Small intestine (tissue), 7 donors: ENCODE measurements at regions not wholly inside any gene's neighbourhood (a gene's known extent, or its start where the extent isn't known, plus 50 kb on each side); places are given as distances from the start of the nearest gene placed in this dataset.
"Not testable (repeated sequence)": the region's sequence is repeated elsewhere in the genome, so short reads cannot be mapped to it uniquely, and the experiment has no call there.

ENCODE experiments used
- DNase-seq, 2 donors: peaks; one replicate each; pipeline versions ENCODE4 v3.0.0 to v3.0.0-alpha.2; 2013
- FAIRE-seq: peaks from 2 replicates; lab custom pipeline; 2012; peaks lifted over from hg19 to GRCh38; lab: Jason Lieb, UNC
- H3K27ac ChIP-seq, 3 donors: one replicate each; pipeline ENCODE4 v1.5.1; 2013; ENCODE audit warnings: low read length in 2 of 3, mild to moderate bottlenecking in 2 of 3, control low read depth in 1 of 3, inconsistent platforms in 1 of 3, low read depth in 1 of 3, moderate library complexity in 1 of 3
- H3K27me3 ChIP-seq, 3 donors: one replicate each; pipeline ENCODE4 v1.6.1; 2013; ENCODE audit warnings: low read length in 3 of 3, inconsistent platforms in 1 of 3; ENCODE audit not compliant: control insufficient read depth in 3 of 3, insufficient read depth in 3 of 3
- H3K36me3 ChIP-seq, 3 donors: one replicate each; pipeline ENCODE4 v1.6.1; 2013; ENCODE audit warnings: low read length in 3 of 3, inconsistent platforms in 1 of 3, low read depth in 1 of 3, mild to moderate bottlenecking in 1 of 3, moderate library complexity in 1 of 3; ENCODE audit not compliant: control insufficient read depth in 3 of 3, insufficient read depth in 2 of 3
- H3K4me1 ChIP-seq, 3 donors: one replicate each; pipeline ENCODE4 v1.6.1; 2013; ENCODE audit warnings: low read length in 2 of 3, inconsistent platforms in 1 of 3, low read depth in 1 of 3, mild to moderate bottlenecking in 1 of 3, moderate library complexity in 1 of 3; ENCODE audit not compliant: control insufficient read depth in 3 of 3, insufficient read depth in 2 of 3
- H3K4me3 ChIP-seq, 3 donors: one replicate each; pipeline ENCODE4 v1.5.1; 2013; ENCODE audit warnings: low read length in 3 of 3, control low read depth in 1 of 3, inconsistent platforms in 1 of 3, low read depth in 1 of 3, mild to moderate bottlenecking in 1 of 3, moderate library complexity in 1 of 3
- H3K9me3 ChIP-seq, 2 donors: one replicate each; pipeline ENCODE4 v1.6.1; 2013; ENCODE audit warnings: low read depth in 1 of 2, low read length in 1 of 2; ENCODE audit not compliant: control insufficient read depth in 2 of 2, insufficient read depth in 1 of 2
- WGBS, 3 donors: extraction: QIAGEN DNeasy Blood & Tissue Kit; methylation state at CpG; one replicate each; pipeline ENCODE4 v1.1.7; 2013; 5-methylcytosine and 5-hydroxymethylcytosine counted together
- donor health status: healthy with polysubstance abuse.
- donor health status: control.
- donor health status: control.
- donor health status: Bipolar disorder and iron deficiency.
- donor health status: healthy.

GRCh38 chr6:26745964-26746363 is 86.4 kb upstream of the ZNF322 start:
- 27 to 45% (median 30%) methylated on average over 8 of the region's 8 CpGs for WGBS, 3 donors
- FAIRE-seq, H3K27ac ChIP-seq, H3K36me3 ChIP-seq, H3K4me1 ChIP-seq, H3K4me3 ChIP-seq, DNase-seq: not testable (repeated sequence)
- H3K27me3 ChIP-seq = peaks cover 0 to 38% (median 31%) of the 10 kb centered on the region in 3 donors
- peaks cover 0 to 12% of the 10 kb centered on the region in 2 donors for H3K9me3 ChIP-seq

DNA sequence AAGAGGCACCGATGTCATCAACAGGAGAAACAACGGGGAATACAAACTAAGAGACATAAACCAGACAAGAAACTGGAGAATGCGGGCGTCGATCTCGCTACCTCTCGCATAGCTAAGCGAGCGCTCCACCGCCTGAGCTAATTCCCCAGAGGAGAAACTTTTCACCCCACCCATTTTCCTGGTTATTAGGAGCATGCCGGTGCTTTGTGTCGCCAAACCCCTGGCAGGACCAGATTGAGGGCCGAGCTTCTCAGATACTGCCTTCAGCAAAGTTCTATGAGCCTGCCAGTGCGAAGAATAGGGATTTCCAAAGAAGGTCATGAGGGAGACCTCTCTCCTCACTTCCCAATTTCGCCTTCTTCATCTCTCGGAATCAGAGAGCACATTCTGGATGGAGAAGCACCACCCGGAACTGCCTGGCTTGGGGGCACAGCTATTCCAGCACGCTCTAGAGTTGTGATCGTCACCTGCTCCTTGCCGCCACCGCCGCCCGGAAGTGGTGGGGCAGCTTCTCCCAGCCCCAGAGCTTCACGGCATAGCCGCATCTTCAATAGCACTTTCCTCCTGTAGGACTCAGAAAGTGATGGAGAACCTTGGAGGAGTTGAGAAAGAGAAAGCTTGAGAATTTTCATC is 89.7 kb upstream of the ZNF322 start:
- H3K36me3 ChIP-seq, H3K4me1 ChIP-seq, H3K4me3 ChIP-seq, FAIRE-seq, DNase-seq, H3K27ac ChIP-seq: not testable (repeated sequence)
- H3K9me3 ChIP-seq = peaks cover 0 to 10% of the 10 kb centered on the region in 2 donors
- peaks cover 0 to 29% (median 21%) of the 10 kb centered on the region in 3 donors for H3K27me3 ChIP-seq
- WGBS, 3 donors = 5 to 28% (median 14%) methylated on average over 18 to 25 of the region's 25 CpGs

DNA sequence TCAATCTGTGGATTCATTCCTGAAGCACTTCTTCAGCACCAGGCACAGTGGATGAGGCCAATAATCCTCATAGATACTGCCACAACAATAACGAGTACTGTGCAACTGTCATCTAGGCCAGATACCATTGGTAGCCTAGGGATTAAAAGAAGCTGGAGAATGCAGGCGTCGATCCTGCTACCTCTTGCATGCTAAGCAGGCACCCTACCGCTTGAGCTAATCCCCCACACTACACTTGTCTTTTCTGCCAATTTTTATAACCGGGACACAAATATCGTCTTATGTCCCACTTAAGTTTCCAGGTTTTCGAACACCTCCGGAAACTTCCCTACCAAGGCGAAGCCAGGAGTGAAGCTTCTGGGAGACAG is 90.2 kb upstream of the ZNF322 start:
- H3K27me3 ChIP-seq = peaks cover 0 to 29% (median 22%) of the 10 kb centered on the region in 3 donors
- DNase-seq, H3K4me1 ChIP-seq, FAIRE-seq, H3K27ac ChIP-seq, H3K36me3 ChIP-seq, H3K4me3 ChIP-seq, H3K9me3 ChIP-seq: not testable (repeated sequence)
- 4 to 17% (median 14%) methylated on average over 9 of the region's 9 CpGs for WGBS, 3 donors

GRCh38 chr6:26754212-26754611 is 94.7 kb upstream of the ZNF322 start:
- H3K27me3 ChIP-seq = peaks cover 0 to 22% (median 10%) of the 10 kb centered on the region in 3 donors
- H3K27ac ChIP-seq = no peak overlapping the region
- H3K4me3 ChIP-seq = no peak overlapping the region
- no peaks in the 10 kb centered on the region for H3K4me1 ChIP-seq
- no peaks in the 10 kb centered on the region for H3K9me3 ChIP-seq
- no peak for FAIRE-seq
- WGBS, 3 donors = 4 to 13% (median 11%) methylated on average over 15 of the region's 15 CpGs
- no peak for DNase-seq
- H3K36me3 ChIP-seq = no peaks in the 10 kb centered on the region

GRCh38 chr6:26754801-26755200 is 95.3 kb upstream of the ZNF322 start:
- WGBS, 3 donors = 2 to 10% (median 5%) methylated on average over 19 to 20 of the region's 20 CpGs
- FAIRE-seq, H3K27ac ChIP-seq: not testable (repeated sequence)

DNA sequence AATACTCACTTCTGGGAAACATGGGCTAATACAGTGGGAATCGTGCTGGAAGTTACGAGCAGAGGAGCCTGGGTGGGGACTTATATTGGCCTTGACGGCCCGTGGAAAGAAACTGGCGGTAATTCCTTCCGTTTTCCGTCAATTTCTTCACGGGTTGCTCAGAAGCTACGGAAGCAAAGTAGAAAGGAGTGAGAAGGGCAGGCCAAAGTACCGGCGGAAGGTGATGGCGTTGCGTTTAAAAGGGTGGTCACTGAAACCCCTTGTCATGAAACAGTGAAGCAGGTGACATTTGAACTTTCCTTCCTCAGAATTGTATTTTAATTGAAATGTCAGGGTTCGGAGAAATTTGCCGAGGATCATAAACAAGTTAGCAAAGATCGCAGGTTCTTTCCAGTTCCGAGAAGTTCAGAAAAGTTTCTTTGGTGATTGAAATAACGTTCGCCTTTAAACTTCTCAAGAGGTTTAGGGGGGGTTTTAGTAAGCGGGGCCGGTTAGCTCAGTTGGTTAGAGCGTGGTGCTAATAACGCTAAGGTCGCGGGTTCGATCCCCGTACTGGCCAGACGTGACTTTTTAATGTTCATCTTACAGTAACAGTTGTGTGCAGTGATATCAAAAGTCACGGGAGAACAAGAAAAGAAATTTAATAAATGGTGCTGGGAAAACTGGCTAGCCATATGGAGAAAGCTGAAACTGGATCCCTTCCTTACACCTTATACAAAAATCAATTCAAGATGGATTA is 96.7 kb upstream of the ZNF322 start:
- H3K36me3 ChIP-seq, H3K27ac ChIP-seq, H3K4me3 ChIP-seq, H3K4me1 ChIP-seq, DNase-seq, FAIRE-seq, H3K9me3 ChIP-seq: not testable (repeated sequence)
- WGBS, 3 donors = 6 to 17% (median 14%) methylated on average over 28 to 29 of the region's 29 CpGs
- peaks cover 0 to 22% (median 9%) of the 10 kb centered on the region in 3 donors for H3K27me3 ChIP-seq

More at GRCh38 chr6:26754801-26755200, 95.3 kb upstream of the ZNF322 start:
- H3K4me3 ChIP-seq, DNase-seq, H3K9me3 ChIP-seq, H3K36me3 ChIP-seq, H3K4me1 ChIP-seq: not testable (repeated sequence)
- peaks cover 0 to 22% (median 9%) of the 10 kb centered on the region in 3 donors for H3K27me3 ChIP-seq

GRCh38 chr6:26766203-26766902 is 106.8 kb upstream of the ZNF322 start:
- H3K27me3 ChIP-seq, DNase-seq, H3K9me3 ChIP-seq, H3K27ac ChIP-seq, FAIRE-seq, H3K4me3 ChIP-seq, H3K36me3 ChIP-seq, H3K4me1 ChIP-seq: not testable (repeated sequence)
- no CpG with 5 or more reads among the region's 36 CpGs for WGBS, 3 donors

DNA sequence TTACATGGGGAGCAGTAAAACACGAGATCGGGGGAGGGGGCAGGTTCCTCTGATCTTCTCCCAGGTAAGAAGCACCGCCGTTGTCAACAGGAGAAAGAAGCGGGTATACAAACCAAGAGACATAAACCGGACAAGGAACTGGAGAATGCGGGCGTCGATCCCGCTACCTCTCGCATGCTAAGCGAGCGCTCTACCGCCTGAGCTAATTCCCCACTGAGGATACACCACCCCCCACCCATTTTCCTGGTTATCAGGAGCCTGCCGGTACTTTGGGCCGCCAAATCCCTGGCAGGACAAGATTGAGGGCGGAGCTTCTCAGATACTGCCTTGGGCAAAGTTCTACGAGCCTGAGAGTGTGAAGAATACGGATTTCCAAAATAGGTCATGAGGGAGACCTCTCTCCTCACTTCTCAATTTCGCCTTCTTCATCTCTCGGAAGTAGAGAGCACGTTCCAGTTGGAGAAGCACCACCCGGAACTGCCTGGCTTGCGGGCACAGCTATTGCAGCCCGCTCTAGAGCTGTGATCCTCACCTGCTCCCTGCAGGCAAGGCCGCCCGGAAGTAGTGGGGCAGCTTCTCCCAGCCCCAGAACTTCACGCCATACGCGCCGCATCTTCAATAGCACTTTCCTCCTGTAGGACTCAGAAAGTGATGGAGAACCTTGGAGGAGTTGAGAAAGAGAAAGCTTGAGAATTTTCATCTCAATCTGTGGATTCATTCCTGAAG is 111.6 kb upstream of the ZNF322 start:
- not testable (repeated sequence) for H3K27me3 ChIP-seq, H3K4me3 ChIP-seq, FAIRE-seq, H3K36me3 ChIP-seq, DNase-seq, H3K27ac ChIP-seq, H3K9me3 ChIP-seq, H3K4me1 ChIP-seq
- no CpG with 5 or more reads among the region's 31 CpGs for WGBS, 3 donors
